A673 (cell line): ENCODE measurements at regions not wholly inside any gene's neighbourhood (a gene's known extent, or its start where the extent isn't known, plus 50 kb on each side); places are given as distances from the start of the nearest gene placed in this dataset.

Source experiments
- BruUV-seq: library from RNA; stranded (reverse); fragments of 400-500 nt; replicated peaks from 2 replicates; lab custom pipeline; 2021; lab: Mats Ljungman, UMichigan
- CTCF ChIA-PET: fragments of 300-600 bp; sonication (Branson Sonifier 250); formaldehyde crosslinking; loops from one replicate; lab custom pipeline; 2022; ENCODE audit warnings: antibody characterized with exemption; lab: Charles Lee
- POLR2A ChIA-PET: fragments of 300-600 bp; sonication (Branson Sonifier 250); formaldehyde crosslinking; loops from one replicate; lab custom pipeline; 2022; ENCODE audit warnings: antibody characterized with exemption; ENCODE audit not compliant: low non-redundant PET; lab: Charles Lee
- DNase-seq: peaks from one replicate; pipeline ENCODE4 v3.0.0-alpha.2; 2015; ENCODE audit warnings: low spot score
- H3K27ac ChIP-seq: fragments of 200-600 bp; sonication (generic); 2 replicates; pipeline ENCODE4 v1.5.1; 2016; ENCODE audit warnings: mixed run types, low read depth, mild to moderate bottlenecking, mixed read lengths, antibody characterized with exemption, low read length; ENCODE audit not compliant: poor library complexity, severe bottlenecking
- H3K27me3 ChIP-seq: fragments of 200-600 bp; sonication (generic); replicated peaks from 2 replicates; pipeline ENCODE4 v1.6.1; 2017; ENCODE audit warnings: mixed run types, low read depth, mild to moderate bottlenecking, mixed read lengths, antibody characterized with exemption, low read length; ENCODE audit not compliant: insufficient read depth, poor library complexity
- H3K36me3 ChIP-seq: fragments of 200-600 bp; sonication (generic); 2 replicates; pipeline ENCODE4 v1.6.1; 2016; ENCODE audit warnings: mixed run types, mild to moderate bottlenecking, mixed read lengths, antibody characterized with exemption, low read length; ENCODE audit not compliant: insufficient read depth, poor library complexity, severe bottlenecking
- H3K4me1 ChIP-seq: fragments of 200-600 bp; sonication (generic); 2 replicates; pipeline ENCODE4 v1.6.1; 2017; ENCODE audit warnings: mixed run types, mild to moderate bottlenecking, mixed read lengths, antibody characterized with exemption, low read length; ENCODE audit not compliant: insufficient read depth, poor library complexity, severe bottlenecking
- H3K4me3 ChIP-seq: fragments of 200-600 bp; sonication (generic); 2 replicates; pipeline ENCODE4 v1.5.1; 2016; ENCODE audit warnings: low read depth, mixed run types, mild to moderate bottlenecking, mixed read lengths, low read length; ENCODE audit not compliant: poor library complexity, severe bottlenecking
- H3K9me3 ChIP-seq: fragments of 200-600 bp; sonication (generic); 2 replicates; pipeline ENCODE4 v1.6.1; 2016; ENCODE audit warnings: mixed run types, low read depth, mild to moderate bottlenecking, mixed read lengths, antibody characterized with exemption, low read length; ENCODE audit not compliant: poor library complexity, severe bottlenecking
- EZH2 ChIP-seq: fragments of 200-600 bp; sonication (generic); IDR thresholded peaks from 2 replicates; pipeline ENCODE4 v1.6.1; 2017; ENCODE audit warnings: borderline replicate concordance, low read depth, mild to moderate bottlenecking, mixed read lengths, antibody characterized with exemption, low read length; ENCODE audit not compliant: poor library complexity, severe bottlenecking
- intact Hi-C: fragments of 100-400 bp; cut with micrococcal nuclease; formaldehyde crosslinking; loops from one replicate; pipeline ENCODE4 v1.10.0; 2022; ENCODE audit not compliant: unreplicated experiment
- TF ChIP-seq, protein P1 (sequence below): fragments of 300-800, 200-600 bp; sonication (generic); conservative IDR thresholded peaks from 2 replicates; pipeline ENCODE4 v1.5.1; 2017; ENCODE audit warnings: low read depth, mild to moderate bottlenecking, antibody characterized with exemption, low read length, moderate library complexity, mixed read lengths

DNA sequence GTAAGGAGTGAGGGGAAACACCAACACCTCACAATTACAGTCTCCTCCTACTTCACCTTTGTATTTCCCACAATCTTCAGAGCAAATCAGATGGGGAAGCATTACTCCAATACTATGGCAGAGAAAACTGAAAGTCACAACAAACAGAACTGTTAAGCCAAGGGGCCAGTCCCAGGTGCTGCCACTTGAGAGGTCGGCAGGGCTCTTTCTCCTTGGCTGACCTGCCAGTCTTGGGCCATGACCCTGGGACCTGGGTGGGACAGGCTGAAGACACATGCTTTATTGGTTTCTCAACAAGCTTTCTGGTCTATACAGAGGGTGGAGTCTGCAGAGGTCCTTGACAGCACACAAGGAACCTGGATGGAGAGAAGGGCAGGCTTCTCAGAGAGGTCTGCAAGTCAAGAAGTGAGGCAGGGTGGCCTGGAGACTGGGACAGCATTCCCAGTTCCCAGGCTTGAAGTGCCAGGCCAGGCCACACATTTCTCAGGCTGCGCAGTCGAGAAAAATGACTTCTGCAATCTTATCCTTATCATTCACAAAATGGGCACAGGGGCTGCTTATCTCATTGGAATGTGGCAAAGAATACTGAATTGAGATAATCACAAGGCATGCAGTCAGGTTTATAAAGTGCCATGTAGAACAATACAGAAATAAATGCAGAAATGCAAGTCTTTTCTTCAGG lies 301.0 kb downstream of the CXCL12 start:
- H3K4me3 ChIP-seq: no peak overlapping the region
- POLR2A ChIA-PET: no interaction called here
- TF ChIP-seq EZH2: no peak
- TF ChIP-seq, protein P1, sequence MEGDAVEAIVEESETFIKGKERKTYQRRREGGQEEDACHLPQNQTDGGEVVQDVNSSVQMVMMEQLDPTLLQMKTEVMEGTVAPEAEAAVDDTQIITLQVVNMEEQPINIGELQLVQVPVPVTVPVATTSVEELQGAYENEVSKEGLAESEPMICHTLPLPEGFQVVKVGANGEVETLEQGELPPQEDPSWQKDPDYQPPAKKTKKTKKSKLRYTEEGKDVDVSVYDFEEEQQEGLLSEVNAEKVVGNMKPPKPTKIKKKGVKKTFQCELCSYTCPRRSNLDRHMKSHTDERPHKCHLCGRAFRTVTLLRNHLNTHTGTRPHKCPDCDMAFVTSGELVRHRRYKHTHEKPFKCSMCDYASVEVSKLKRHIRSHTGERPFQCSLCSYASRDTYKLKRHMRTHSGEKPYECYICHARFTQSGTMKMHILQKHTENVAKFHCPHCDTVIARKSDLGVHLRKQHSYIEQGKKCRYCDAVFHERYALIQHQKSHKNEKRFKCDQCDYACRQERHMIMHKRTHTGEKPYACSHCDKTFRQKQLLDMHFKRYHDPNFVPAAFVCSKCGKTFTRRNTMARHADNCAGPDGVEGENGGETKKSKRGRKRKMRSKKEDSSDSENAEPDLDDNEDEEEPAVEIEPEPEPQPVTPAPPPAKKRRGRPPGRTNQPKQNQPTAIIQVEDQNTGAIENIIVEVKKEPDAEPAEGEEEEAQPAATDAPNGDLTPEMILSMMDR: no peak
- no peaks in the 10 kb centered on the region for H3K9me3 ChIP-seq
- no peaks in the 10 kb centered on the region for H3K4me1 ChIP-seq
- H3K36me3 ChIP-seq: no peaks in the 10 kb centered on the region
- intact Hi-C loops: no loop called here
- no TSS peak for BruUV-seq
- no peaks in the 10 kb centered on the region for H3K27me3 ChIP-seq
- no peak for DNase-seq
- CTCF ChIA-PET: no interaction called here
- H3K27ac ChIP-seq: no peak overlapping the region

DNA sequence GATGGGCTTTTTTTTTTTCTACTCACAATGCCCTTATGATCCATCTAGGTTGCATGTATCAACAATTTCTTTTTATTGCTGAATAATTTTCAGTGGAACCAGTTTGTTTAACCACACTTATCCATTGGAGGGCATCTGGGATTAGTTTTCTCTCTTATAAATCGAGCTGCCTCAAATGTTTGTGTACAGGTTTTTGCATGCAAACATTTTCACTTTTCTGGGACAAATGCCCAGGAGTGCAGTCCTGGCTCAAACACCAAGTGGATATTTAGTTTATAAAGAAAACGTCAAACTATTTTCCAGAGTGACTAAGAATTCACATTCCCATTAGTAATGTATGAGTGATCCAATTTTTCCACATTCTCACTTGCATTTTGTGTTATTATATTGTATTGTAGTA lies 313.4 kb downstream of the CXCL12 start:
- ChIA-PET POLR2A (no interaction called here), CTCF (interaction anchor here (0.6 kb wide), 1 partner anchor 382 kb away, joined by 3 read pairs; no protein-coding TSS in a partner anchor)
- intact Hi-C loops: no loop called here
- TF ChIP-seq, protein P1: no peak
- no peak for TF ChIP-seq EZH2
- H3K27me3 ChIP-seq: no peaks in the 10 kb centered on the region
- H3K36me3 ChIP-seq: no peaks in the 10 kb centered on the region
- H3K4me1 ChIP-seq: no peaks in the 10 kb centered on the region
- no peak overlapping the region for H3K27ac ChIP-seq
- H3K9me3 ChIP-seq: no peaks in the 10 kb centered on the region
- no peak for DNase-seq
- H3K4me3 ChIP-seq: no peak overlapping the region
- no TSS peak for BruUV-seq

DNA sequence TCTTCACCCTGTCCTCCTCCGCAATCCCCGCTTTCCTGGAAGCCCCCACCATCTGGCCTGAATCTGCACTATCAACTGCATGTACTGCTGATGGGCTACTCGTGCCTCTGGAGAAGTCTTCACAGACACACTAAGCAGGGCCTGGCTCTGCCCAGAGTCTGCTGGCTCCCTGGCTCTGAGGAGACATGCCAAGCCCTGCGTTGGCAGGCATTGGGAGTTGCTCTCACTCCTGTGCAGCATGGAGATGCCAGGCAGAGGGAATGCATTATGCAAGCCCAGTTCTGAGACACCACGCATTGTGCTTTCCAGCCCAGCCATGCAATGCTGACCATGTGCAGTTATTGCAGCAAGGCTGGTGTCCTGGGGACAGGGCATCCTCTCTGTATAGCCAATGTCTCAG lies 314.6 kb downstream of the CXCL12 start:
- no peaks in the 10 kb centered on the region for H3K27me3 ChIP-seq
- intact Hi-C loops: no loop called here
- H3K36me3 ChIP-seq: no peaks in the 10 kb centered on the region
- ChIA-PET POLR2A (no interaction called here), CTCF (no interaction called here)
- no peaks in the 10 kb centered on the region for H3K9me3 ChIP-seq
- no peaks in the 10 kb centered on the region for H3K4me1 ChIP-seq
- no peak overlapping the region for H3K27ac ChIP-seq
- no peak for DNase-seq
- no peak for TF ChIP-seq EZH2
- TF ChIP-seq, protein P1: no peak
- BruUV-seq: no TSS peak
- no peak overlapping the region for H3K4me3 ChIP-seq
